ENCODE measurements at regions not wholly inside any gene's neighbourhood (a gene's known extent, or its start where the extent isn't known, plus 50 kb on each side); places are given as distances from the start of the nearest gene placed in this dataset.

DNA sequence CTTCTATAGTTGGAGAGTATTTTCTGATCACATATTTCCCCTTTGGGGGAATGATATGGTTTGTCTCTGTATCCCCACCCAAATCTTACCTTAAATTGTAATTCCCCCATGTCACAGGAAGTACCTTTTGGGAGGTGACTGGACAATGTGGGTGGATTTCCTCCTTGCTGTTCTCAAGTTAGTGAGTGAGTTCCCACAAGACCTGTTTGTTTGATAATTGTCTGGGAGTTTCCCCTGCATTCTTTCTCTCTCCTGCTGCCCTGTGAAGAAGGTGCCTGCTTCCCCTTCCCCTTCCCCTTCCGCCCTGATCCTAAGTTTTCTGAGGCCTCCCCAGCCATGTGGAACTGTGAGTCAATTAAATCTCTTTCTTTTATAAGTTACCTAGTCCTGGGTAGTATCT, 222.7 kb upstream of the SLC39A10 start:
- no peak for TF ChIP-seq CTCF (IDR thresholded peaks at IDR 0.05)
- no peak for TF ChIP-seq EZH2 (IDR thresholded peaks at IDR 0.05; ENCODE audit: borderline replicate concordance, insufficient read depth, low read depth, low read length, poor library complexity, severe bottlenecking)

Measured in B cell (primary cell).